Smooth muscle cell (in vitro differentiated cells): ENCODE measurements at regions not wholly inside any gene's neighbourhood (a gene's known extent, or its start where the extent isn't known, plus 50 kb on each side); places are given as distances from the start of the nearest gene placed in this dataset.

Experiments
- DNase-seq: peaks from one replicate; lab custom pipeline; 2025; ENCODE audit not compliant: unreplicated experiment; lab: John Stamatoyannopoulos, UW
- H2AFZ ChIP-seq: fragments of 200-600 bp; sonication (generic); 2 replicates; pipeline ENCODE4 v1.6.0; 2016; ENCODE audit warnings: antibody characterized with exemption, low read depth, mild to moderate bottlenecking
- H3F3A ChIP-seq: fragments of 200-600 bp; sonication (generic); 2 replicates; pipeline ENCODE4 v1.6.0; 2017; ENCODE audit warnings: antibody characterized with exemption, low read depth
- H3K27ac ChIP-seq: fragments of 200-600 bp; sonication (generic); 2 replicates; pipeline ENCODE4 v1.5.1; 2016; ENCODE audit warnings: low read depth, mild to moderate bottlenecking
- H3K27me3 ChIP-seq: fragments of 200-600 bp; sonication (generic); 2 replicates; pipeline ENCODE4 v1.6.1; 2016; ENCODE audit warnings: low read depth, mild to moderate bottlenecking
- H3K36me3 ChIP-seq: fragments of 200-600 bp; sonication (generic); 2 replicates; pipeline ENCODE4 v1.5.1; 2016; ENCODE audit warnings: low read depth
- H3K4me1 ChIP-seq: fragments of 200-600 bp; sonication (generic); 2 replicates; pipeline ENCODE4 v1.5.1; 2016; ENCODE audit warnings: low read depth
- H3K4me2 ChIP-seq: fragments of 200-600 bp; sonication (generic); 2 replicates; pipeline ENCODE4 v1.6.0; 2016; ENCODE audit warnings: mild to moderate bottlenecking
- H3K4me3 ChIP-seq: fragments of 200-600 bp; sonication (generic); 2 replicates; pipeline ENCODE4 v1.5.1; 2016; ENCODE audit warnings: mild to moderate bottlenecking
- H3K79me2 ChIP-seq: fragments of 200-600 bp; sonication (generic); 2 replicates; pipeline ENCODE4 v1.6.0; 2016; ENCODE audit warnings: low read depth, mild to moderate bottlenecking
- H3K9ac ChIP-seq: fragments of 200-600 bp; sonication (generic); 2 replicates; pipeline ENCODE4 v1.6.0; 2016; ENCODE audit warnings: low read depth
- H3K9me3 ChIP-seq: fragments of 200-600 bp; sonication (generic); replicated peaks from 2 replicates; pipeline ENCODE4 v1.5.1; 2016; ENCODE audit warnings: low read depth
- H4K20me1 ChIP-seq: fragments of 200-600 bp; sonication (generic); 2 replicates; pipeline ENCODE4 v1.6.0; 2016; ENCODE audit warnings: low read depth
- whole genome bisulfite sequencing: methylation state at CpG from one replicate; pipeline ENCODE4 v1.1.7; 2016; ENCODE audit warnings: low lambda C conversion rate; 5-methylcytosine and 5-hydroxymethylcytosine counted together
- TF ChIP-seq, protein P1 (sequence below): fragments of 200-600 bp; sonication (generic); IDR thresholded peaks from 2 replicates; pipeline ENCODE4 v1.5.1; 2017; ENCODE audit warnings: borderline replicate concordance, mild to moderate bottlenecking, antibody characterized with exemption; ENCODE audit not compliant: insufficient read depth, poor library complexity, severe bottlenecking

- WGBS: 77% methylated on average over 1 of the region's 1 CpG
- TF ChIP-seq, protein P1, sequence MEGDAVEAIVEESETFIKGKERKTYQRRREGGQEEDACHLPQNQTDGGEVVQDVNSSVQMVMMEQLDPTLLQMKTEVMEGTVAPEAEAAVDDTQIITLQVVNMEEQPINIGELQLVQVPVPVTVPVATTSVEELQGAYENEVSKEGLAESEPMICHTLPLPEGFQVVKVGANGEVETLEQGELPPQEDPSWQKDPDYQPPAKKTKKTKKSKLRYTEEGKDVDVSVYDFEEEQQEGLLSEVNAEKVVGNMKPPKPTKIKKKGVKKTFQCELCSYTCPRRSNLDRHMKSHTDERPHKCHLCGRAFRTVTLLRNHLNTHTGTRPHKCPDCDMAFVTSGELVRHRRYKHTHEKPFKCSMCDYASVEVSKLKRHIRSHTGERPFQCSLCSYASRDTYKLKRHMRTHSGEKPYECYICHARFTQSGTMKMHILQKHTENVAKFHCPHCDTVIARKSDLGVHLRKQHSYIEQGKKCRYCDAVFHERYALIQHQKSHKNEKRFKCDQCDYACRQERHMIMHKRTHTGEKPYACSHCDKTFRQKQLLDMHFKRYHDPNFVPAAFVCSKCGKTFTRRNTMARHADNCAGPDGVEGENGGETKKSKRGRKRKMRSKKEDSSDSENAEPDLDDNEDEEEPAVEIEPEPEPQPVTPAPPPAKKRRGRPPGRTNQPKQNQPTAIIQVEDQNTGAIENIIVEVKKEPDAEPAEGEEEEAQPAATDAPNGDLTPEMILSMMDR: no peak
- Histone ChIP-seq H3K27ac (no peak overlapping the region), H3K27me3 (no peaks in the 10 kb centered on the region), H3K9me3 (no peaks in the 10 kb centered on the region), H4K20me1 (no peaks in the 10 kb centered on the region), H3K4me1 (no peaks in the 10 kb centered on the region), H3K4me2 (no peak overlapping the region), H3K9ac (no peak overlapping the region), H3F3A (no peaks in the 10 kb centered on the region), H2AFZ (no peak overlapping the region), H3K36me3 (no peaks in the 10 kb centered on the region), H3K4me3 (no peak overlapping the region), H3K79me2 (no peaks in the 10 kb centered on the region)
- DNase-seq: no peak
Measured at GRCh38 chr2:171241771-171242170, 81.1 kb upstream of the TLK1 start.

DNA sequence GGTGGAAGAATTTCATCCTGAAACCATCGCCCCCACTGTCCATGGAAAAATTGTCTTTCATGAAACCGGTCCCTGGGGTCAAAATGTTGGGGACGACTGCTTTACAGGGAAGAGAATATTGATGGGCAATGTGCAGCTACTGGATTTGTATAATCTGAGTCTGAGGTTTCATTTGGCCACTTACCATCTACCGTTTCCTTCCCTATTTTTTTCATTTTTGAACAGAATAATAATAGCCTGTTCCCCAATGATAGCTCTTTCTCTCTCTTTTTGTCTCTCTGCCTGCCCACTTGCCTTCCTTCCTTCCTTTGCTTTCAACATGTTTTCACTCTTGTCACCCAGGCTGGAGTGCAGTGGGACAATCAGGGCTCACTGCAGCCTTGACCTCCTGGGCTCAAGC, 78.3 kb upstream of the TLK1 start:
- Histone ChIP-seq H3F3A (no peaks in the 10 kb centered on the region), H4K20me1 (no peaks in the 10 kb centered on the region), H3K27me3 (no peaks in the 10 kb centered on the region), H3K9ac (no peak overlapping the region), H2AFZ (no peak overlapping the region), H3K27ac (no peak overlapping the region), H3K4me1 (no peaks in the 10 kb centered on the region), H3K4me2 (no peak overlapping the region), H3K36me3 (no peaks in the 10 kb centered on the region), H3K9me3 (no peaks in the 10 kb centered on the region), H3K4me3 (no peak overlapping the region), H3K79me2 (no peaks in the 10 kb centered on the region)
- TF ChIP-seq, protein P1: no peak
- no peak for DNase-seq
- WGBS: 84% methylated on average over 4 of the region's 4 CpGs

GRCh38 chr2:171237751-171238505, 77.2 kb upstream of the TLK1 start:
- H3K79me2 ChIP-seq: no peaks in the 10 kb centered on the region
- H3K27ac ChIP-seq: no peak overlapping the region
- H3K4me1 ChIP-seq: no peaks in the 10 kb centered on the region
- no peak overlapping the region for H3K4me2 ChIP-seq
- H3K9me3 ChIP-seq: no peaks in the 10 kb centered on the region
- H4K20me1 ChIP-seq: no peaks in the 10 kb centered on the region
- no peaks in the 10 kb centered on the region for H3K27me3 ChIP-seq
- no peak overlapping the region for H3K9ac ChIP-seq
- DNase-seq: no peak
- H3K4me3 ChIP-seq: no peak overlapping the region
- H3F3A ChIP-seq: no peaks in the 10 kb centered on the region
- H3K36me3 ChIP-seq: no peaks in the 10 kb centered on the region
- TF ChIP-seq, protein P1: no peak
- H2AFZ ChIP-seq: no peak overlapping the region
- WGBS: 93% methylated on average over 5 of the region's 5 CpGs
